HG03442 (cell line): ENCODE measurements at regions not wholly inside any gene's neighbourhood (a gene's known extent, or its start where the extent isn't known, plus 50 kb on each side); places are given as distances from the start of the nearest gene placed in this dataset.

Experiments used
- ATAC-seq: cut with Tn5 transposase; IDR thresholded peaks from one replicate; pipeline ENCODE4 v1.9.1; 2021; ENCODE audit warnings: mild to moderate bottlenecking, moderate library complexity; ENCODE audit not compliant: unreplicated experiment

DNA sequence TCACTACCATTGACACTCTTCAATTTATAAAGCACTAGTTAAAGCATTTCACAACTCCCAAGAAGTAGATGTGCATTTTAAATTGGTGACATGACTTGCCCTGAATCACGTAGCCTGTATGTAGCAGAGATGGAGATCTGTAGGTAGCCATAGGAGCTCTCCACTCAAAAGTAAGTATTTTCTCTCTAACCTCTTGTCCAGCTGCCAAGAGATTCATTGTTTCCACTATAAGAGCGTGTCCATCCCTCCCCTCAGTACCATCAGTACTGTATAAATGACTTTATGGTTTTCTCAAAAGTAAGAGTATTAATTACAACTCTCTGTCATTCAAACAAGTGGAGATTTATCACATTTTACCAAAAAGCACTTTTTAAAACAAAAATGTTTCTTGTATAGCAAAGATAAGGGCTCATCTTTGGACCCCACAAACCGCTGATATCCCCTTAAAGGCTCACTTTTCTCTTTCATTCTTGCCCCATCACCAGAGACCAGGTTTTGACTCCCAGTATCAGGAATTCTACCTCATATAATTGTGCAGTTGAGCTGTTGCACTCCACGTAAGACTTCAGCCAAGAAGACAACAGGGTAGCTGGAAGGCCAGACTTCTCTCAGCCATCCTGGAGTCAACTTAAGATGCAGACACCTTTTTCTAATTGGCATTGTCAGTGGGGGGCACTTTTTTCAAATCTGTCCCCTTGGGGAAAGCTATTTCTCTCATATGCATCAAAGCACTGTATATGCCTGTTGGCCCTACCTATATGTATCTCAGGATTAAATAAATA lies 78.0 kb upstream of the GALNT5 start:
- no peak for ATAC-seq

DNA sequence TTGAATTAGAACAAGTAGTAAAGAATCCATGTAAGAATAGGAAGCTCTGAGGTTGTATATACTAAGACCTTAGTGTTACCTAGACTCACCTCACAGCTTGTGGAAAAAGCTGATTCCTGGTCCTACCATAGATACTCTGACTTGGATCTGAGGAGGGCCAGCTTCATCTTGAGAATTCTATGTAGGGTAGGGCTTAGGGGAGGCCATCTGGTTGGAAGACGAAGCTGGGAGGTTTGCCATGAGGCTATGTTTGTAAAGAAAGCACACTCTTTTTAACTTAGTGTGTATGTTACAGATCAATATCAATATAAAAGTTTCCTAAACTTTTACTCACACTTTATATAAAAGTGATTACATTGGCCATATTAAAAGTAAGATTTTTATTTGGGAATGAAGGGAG lies 77.1 kb upstream of the GALNT5 start:
- ATAC-seq: no peak

DNA sequence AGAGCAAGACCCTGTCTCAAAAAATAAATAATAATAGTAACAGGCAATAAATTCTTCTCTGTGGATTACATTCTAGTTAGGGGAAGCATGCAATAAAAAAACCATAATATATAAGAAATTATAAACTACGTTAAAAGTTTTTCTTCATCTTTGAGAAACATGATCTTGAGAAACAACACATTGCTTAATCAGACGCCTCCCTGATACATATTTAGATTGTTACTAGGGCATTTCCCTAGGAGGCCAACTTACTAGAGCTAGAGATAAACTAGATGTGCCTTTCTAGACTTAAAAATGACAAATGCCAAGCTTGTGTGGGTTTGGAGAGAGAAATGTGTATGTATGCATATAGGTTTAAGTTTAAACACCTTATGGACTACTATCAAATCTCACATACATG lies 76.3 kb upstream of the GALNT5 start:
- no peak for ATAC-seq

DNA sequence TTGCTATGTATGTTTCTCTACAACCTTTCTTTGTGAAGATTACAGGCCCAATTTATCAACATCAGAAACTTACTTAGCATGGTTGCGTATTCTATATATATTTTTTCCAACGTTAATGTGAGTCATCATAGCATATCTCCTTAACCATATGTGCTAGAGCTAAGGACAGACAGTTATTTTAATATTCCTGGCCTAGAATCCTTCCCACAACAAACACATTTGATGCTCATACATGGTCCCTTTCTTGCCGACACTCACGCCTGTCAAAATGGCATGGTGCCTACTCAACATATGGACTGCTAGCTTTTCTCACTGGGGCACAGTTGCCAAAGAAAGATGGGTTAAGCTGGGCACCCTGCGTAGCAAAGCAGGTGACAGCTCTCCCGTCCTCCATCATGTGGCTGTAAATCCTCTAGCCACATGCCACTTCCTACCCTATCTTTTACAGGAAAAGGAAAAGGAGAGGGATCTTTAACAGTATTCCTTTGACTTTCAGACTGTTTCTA lies 75.2 kb upstream of the GALNT5 start:
- ATAC-seq: no peak

DNA sequence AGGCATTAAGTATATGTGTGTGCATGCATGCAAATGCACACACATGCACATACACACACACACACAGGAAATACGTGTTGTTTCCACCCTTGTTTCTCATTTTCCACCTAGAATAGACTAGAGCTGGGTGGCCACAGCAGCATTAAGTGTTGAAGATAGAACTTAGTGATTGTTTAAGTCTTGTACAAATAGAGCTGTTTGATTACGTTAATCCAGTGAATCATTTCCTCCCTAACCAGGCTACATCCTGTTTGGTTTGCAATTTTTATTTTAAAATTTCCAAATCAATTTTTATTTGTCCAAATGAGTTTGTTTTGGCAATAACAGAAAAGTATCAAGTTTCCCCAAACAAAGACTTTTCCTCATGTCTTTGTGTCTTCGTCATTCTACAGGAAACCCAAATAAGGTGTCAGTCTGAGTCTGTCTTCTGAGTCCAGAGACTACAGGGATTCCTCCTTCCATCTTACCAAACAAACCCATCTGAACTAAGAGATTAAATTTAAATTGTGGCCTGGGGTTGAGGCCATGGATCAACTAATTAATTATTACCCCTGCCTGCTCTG lies 74.6 kb upstream of the GALNT5 start:
- ATAC-seq: no peak

DNA sequence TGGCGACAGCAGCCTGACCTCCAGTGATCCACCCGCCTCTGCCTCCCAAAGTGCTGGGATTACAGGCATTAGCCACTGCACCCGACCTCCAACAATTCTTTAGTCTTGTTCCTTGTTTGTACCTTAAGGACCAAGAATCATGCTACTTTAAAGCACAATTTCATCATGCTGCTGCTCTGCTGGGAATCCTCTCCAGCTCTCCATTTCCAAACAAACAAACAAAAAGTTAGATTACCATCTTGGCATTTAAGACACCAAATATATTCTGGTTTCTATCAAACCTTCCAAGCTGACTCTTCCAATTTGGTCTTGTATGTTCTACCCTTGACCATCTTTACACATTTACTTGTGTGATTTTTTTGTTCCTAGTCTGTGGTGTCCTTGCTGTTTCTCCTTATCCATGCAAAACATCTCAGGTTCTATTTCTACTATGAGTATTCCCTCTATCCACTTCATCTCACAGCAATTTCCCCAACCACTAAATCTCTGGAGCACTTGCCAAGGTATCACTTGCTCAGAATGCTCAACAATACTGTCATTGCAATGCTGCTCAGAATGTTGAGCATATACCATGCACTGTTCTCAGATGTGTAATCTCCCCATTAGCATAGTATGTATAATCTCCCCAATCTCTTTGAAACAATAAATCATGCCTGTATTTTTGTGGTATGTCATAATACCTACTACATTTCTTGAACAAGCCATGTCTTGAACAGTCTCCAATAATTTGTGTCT lies 73.2 kb upstream of the GALNT5 start:
- no peak for ATAC-seq

DNA sequence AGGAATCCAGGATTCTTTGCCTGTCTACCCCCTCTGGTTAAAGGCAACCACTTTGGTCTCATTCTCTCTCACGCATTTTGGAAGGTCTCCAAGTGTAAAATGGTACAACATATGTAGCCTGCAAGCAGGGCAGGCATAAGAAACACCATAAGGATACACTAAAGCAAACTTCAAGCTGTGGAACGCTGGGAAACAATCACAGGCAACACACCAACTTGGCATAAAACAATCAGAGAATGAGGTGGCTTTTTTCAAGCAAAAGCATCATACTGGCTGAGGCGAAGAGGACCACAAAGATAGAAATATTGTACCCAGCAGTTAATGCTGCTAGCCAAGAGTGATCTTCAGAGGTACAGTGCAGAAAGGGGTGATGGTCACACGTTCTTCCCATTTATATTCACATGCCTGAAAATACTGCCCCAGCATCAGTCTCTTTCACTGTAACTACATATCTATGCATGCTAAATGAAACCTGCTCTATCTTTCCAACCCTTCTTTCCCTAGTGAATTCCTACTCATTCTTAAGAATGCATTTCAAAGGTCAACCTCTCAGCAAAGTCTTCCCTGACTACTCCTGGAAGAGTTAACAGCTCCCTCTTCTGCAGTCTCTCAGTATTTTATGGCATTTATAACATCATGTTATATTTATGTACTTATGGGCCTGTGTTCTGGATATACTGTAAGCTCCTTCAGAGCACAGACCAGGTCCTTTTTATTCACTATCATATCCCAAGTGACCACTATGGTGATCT lies 71.9 kb upstream of the GALNT5 start:
- no peak for ATAC-seq

DNA sequence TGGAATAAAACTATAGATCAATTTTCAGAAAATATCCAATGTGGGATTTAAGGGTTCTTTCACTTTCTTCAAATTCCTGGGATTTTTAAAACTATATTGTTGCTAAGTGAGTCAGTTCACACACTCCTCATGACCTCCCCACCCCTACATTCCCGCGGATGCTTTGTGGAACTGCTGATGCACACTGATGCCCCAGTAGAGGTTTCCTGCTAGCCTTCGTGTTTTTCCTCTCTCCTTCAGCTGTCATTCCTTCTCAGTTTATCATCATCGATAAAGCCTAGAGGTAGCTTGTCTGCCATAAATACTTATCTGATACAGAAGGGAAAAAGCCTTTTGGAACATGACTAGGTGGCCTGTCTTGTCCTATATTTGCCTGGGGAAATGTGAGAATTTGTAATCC lies 67.4 kb upstream of the GALNT5 start:
- no peak for ATAC-seq

DNA sequence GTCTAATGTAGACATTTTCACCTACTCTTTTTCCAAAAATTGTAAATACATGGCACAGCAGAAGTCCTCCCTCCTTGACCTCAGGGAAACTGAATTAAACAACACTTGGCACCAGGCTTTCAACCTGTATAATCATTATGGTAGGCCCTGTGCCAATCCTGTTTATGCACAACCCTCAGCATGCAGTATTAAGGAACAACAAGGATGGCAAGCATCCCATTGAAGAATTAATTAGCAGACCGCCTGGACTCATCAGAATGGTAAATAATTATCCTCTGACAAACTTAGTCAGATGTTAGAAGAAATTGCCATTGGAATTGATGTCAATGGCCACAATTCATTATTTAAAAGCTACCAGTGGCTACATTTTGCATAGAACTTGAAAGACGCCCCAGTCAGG lies 66.3 kb upstream of the GALNT5 start:
- no peak for ATAC-seq

DNA sequence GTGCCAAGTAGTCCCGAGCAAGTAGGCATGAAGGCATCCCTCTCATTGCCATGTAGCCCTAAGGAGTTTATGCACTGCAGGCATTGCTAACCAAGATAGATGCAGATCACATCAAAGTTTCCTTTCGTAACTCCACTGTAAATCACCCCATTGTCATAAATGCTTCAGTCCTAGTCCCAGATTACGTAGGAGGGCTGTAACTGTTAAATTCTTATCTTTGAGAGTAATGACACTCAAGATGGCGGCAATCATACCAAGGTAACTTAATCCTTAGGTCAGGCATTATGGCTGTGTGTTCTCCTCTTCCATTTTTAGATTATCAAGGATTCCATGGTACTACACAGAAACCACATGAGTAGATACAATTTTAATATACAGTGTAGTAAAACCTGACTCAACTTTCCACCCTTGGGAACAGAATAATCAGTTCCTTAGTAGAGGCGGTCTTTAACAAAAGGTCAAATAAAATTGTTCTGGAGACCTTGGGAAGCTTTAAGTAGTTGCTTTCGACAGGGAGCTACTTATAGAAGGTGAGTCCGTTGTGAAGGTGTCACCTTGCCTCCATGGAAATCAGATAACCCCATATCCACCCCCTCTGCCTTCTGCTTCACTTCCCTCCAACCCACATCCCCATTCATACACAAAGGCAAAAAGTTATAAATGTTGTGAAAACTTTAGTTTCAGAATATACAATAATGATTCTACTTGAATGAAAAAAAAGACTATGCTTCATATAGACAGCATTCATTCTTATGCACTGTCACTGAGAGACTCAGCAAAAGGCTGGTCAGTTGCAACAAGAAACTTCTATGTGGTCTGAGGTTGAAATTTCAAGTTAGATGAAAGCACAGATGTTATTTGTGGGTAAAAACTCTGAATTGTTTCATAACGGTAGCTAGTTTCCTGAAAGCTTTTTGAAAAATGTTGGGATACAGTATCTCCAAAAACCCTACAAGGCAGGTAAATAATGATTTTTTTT lies 64.8 kb upstream of the GALNT5 start:
- peak; percentile 82 for ATAC-seq

DNA sequence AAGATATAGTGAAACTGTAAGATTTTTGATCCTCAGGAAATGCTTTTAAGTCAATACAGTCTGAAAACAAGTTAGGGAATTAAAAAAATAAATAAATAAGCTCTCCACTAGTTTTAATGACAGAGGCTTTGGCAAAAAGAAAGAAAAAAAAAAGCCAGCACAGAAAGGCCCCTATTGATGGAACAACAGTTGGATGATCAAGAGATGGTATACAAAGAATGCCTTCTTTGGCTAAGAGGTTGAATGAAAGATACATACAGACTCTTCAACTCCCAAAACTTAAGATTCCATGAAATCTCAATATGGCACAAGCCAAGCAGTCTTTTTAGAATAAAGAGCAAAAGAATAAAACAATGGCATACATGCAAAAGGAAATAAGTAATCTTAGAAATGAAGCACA lies 64.0 kb upstream of the GALNT5 start:
- ATAC-seq: no peak

DNA sequence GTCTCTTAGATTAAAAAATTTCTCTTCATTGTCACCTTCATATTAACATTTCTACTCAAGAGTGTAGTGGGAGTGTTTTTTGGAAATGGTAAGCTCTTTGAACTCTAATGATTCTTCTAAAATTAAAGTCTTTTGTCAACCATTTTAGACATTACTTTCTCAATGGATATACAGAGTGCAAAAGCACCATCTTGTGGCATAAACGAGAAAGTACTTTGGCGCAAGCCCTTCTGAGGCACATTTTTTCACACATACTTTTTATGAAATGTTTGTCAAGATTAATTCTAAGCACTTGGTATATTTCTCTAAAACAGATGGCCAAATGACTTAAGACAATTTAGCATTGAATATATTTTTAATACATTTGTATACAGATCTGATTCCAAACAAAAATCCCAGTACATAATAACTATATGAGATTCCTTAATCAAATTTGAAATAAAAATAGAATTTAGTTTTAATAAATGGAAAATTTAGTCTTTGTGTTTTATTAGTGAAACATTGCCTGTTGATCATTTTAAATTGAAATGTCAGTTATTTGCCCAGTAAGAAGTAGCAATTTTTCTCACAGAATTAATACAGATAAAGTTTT lies 63.3 kb upstream of the GALNT5 start:
- ATAC-seq: peak; percentile 61

DNA sequence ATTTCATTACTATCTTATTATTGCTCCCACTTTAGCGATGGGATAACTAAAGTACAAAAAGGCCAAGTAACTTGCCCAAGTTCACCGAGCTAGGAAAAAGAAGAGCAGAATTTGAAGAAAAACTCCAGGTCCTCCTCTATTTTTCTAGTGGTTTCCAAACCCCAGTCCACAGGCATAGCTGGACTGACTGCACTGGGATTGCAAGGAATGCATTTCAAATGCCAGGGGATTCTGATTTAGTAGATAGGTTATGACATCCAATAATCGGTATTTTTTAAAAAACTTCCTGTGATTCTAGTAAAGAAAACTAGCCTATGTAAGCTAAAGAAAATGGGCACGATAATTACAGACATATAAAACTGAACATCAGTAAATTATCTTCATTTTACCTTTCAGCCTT lies 62.7 kb upstream of the GALNT5 start:
- ATAC-seq: no peak

DNA sequence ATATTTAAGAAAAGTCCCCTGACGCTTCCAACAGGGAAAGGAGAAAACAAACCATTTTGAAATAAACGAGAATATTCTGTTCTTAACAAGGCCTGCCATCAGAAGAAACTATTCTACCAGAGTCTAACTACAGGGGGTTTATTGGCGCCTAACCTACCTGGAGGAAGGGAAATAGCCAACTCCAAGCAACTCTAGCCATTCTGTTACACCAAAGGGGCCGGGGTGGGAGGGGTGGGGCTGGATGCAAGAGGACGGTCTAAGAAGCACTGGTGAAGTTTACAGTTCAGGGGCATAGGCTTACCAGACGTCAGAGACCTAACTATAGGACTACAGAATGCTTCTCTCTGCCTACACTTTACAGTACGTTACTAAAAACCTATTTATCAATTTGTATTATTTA lies 60.5 kb upstream of the GALNT5 start:
- no peak for ATAC-seq

DNA sequence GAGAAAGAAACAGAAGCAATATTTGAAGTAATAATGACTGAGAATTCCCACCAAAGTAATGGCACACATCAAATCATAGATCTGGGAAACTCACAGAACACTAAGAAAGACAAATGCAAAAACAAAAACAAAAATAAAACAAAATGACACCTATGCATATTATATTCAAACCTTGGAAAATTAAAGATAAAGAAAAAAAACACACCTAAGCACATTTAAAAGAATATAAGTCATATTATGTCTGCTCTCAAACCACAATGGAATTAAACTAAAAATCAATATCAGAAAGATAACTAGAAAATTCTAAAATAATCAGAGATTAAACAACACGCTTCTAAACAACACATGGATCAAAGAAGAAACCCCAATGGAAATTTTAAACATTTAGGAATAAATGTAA lies 59.7 kb upstream of the GALNT5 start:
- ATAC-seq: no peak

DNA sequence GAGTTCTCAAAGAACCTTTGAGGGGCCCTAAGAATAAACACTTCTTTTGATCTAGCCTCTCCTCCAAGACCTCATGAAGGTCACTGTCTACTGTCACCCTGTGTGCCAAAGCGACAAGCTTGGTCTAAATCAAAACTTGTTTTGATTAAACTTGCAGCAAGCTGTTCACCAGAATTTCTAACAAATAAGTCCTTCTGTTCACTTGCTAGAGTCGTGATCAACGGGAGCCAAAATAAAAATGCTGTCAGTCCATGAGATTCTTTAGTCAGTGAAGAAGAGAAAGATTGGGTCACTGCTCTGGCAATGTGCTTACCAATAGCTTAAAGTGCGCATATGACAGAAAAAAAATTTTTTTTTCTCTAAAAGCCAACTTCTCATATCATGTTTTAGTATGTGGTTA lies 53.9 kb upstream of the GALNT5 start:
- ATAC-seq: no peak

DNA sequence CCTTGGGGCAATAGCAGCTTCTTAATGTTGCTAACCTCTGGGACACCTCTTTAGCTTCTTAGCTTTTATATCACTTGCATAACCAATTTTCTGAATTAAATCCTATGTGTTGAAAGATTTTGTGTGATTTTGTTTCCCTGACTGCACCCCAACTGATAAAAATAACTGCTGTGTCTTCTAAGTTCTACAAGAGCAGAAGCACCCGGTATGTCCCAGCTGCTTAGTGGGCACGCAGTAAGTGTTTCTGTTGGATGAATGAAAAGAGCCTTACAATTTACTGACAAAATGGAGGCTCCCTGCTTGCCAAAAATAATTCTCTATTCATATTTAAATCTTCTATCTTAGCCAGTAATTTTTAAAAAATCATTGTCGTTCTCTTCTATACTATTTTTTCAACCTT lies 53.1 kb upstream of the GALNT5 start:
- no peak for ATAC-seq

DNA sequence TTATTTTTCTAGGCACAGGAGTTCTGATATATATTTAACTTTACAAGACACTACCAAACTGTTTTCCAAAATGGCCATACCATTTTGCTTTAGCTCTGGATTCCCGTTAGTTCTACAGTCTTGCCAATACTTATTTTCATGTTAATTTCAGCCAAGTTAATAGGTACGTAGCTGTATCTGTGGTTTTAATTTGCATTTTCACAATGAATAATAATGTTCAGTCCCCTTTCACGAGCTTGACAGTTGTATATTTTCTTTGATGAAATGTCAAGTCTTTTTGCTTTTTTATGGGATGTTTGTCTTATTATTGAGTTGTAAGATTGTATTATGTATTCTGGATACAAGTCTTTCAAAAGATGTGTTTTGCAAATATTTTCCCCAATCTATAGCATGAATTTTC lies 50.6 kb upstream of the GALNT5 start:
- no peak for ATAC-seq
